ENCODE measurements at regions not wholly inside any gene's neighbourhood (a gene's known extent, or its start where the extent isn't known, plus 50 kb on each side); places are given as distances from the start of the nearest gene placed in this dataset.
A peak's percentile ranks its signal among the peaks of the same experiment; 100 is the strongest.

GRCh38 chr3:16658004-16658924, 53.0 kb upstream of the DAZL start:
- no peak for DNase-seq (ENCODE audit: low spot score)

GRCh38 chr3:16658925-16659793, 53.9 kb upstream of the DAZL start:
- no peak for DNase-seq (ENCODE audit: low spot score)

- DNase-seq (ENCODE audit: low spot score), result no peak
Observed at GRCh38 chr3:16663854-16664712, 58.9 kb upstream of the DAZL start.

GRCh38 chr3:16665282-16665741, 60.1 kb upstream of the DAZL start:
- peak; percentile 63 for DNase-seq (ENCODE audit: low spot score)

- no peak for DNase-seq (ENCODE audit: low spot score)
Observed at GRCh38 chr3:16666206-16666605, 61.0 kb upstream of the DAZL start.

GRCh38 chr3:16667633-16668032, 62.4 kb upstream of the DAZL start:
- no peak for DNase-seq (ENCODE audit: low spot score)

- no peak for DNase-seq (ENCODE audit: low spot score)
Observed at GRCh38 chr3:16668776-16669545, 63.7 kb upstream of the DAZL start.

GRCh38 chr3:16670191-16670590, 65.0 kb upstream of the DAZL start:
- DNase-seq (ENCODE audit: low spot score), result no peak

GRCh38 chr3:16671690-16672089, 66.5 kb upstream of the DAZL start:
- no peak for DNase-seq (ENCODE audit: low spot score)

GRCh38 chr3:16673530-16673929, 68.3 kb upstream of the DAZL start:
- no peak for DNase-seq (ENCODE audit: low spot score)

GRCh38 chr3:16675805-16676204, 70.6 kb upstream of the DAZL start:
- no peak for DNase-seq (ENCODE audit: low spot score)

GRCh38 chr3:16686679-16687078, 81.5 kb upstream of the DAZL start:
- DNase-seq (ENCODE audit: low spot score), result no peak

GRCh38 chr3:16687221-16687620, 82.0 kb upstream of the DAZL start:
- DNase-seq (ENCODE audit: low spot score), result no peak

GRCh38 chr3:16692486-16693344, 87.5 kb upstream of the DAZL start:
- peak; percentile 2 for DNase-seq (ENCODE audit: low spot score)

- DNase-seq (ENCODE audit: low spot score), result no peak
Observed at GRCh38 chr3:16693820-16694219, 88.6 kb upstream of the DAZL start.

GRCh38 chr3:16695710-16696109, 90.5 kb upstream of the DAZL start:
- DNase-seq (ENCODE audit: low spot score), result no peak

GRCh38 chr3:16697443-16698147, 92.4 kb upstream of the DAZL start:
- no peak for DNase-seq (ENCODE audit: low spot score)

- DNase-seq (ENCODE audit: low spot score), result no peak
Observed at GRCh38 chr3:16700651-16701050, 95.4 kb upstream of the DAZL start.

GRCh38 chr3:16704941-16705340, 99.7 kb upstream of the DAZL start:
- DNase-seq (ENCODE audit: low spot score), result no peak

All from A172 (cell line).